Stomach (tissue), 8 donors: ENCODE measurements at regions not wholly inside any gene's neighbourhood (a gene's known extent, or its start where the extent isn't known, plus 50 kb on each side); places are given as distances from the start of the nearest gene placed in this dataset.
A peak's percentile ranks its signal among the peaks of the same experiment; 100 is the strongest.

Experiments used
- DNase-seq, 2 donors: peaks; one replicate each; pipeline versions ENCODE4 v3.0.0 to v3.0.0-alpha.2; 2013 to 2019
- H3K27ac ChIP-seq, 5 donors: fragments of 200-600 bp in 4 of 5; sonication (generic) in 4 of 5; one replicate each; pipeline ENCODE4 v1.5.1; 2013 to 2019; ENCODE audit warnings: mild to moderate bottlenecking in 1 of 5, moderate library complexity in 1 of 5
- H3K27me3 ChIP-seq, 3 donors: fragments of 200-600 bp; sonication (generic); one replicate each; pipeline ENCODE4 v1.5.1; 2017 to 2019; ENCODE audit warnings: mixed run types in 1 of 3
- H3K36me3 ChIP-seq, 4 donors: fragments of 200-600 bp; sonication (generic); 1 replicate in 3 of 4; 2 replicates in 1 of 4; pipeline ENCODE4 v1.5.1; 2016 to 2019
- H3K4me1 ChIP-seq, 4 donors: fragments of 200-600 bp; sonication (generic); one replicate each; pipeline ENCODE4 v1.5.1; 2016 to 2019
- H3K4me3 ChIP-seq, 4 donors: fragments of 200-600 bp; sonication (generic) in 3 of 4; one replicate each; pipeline ENCODE4 v1.5.1; 2016 to 2019; ENCODE audit warnings: mild to moderate bottlenecking in 1 of 4
- H3K9me3 ChIP-seq, 4 donors: fragments of 200-600 bp; sonication (generic); one replicate each; pipeline ENCODE4 v1.5.1; 2016 to 2019
- EP300 ChIP-seq: sonication (generic); formaldehyde crosslinking; IDR thresholded peaks from one replicate; pipeline ENCODE4 v1.6.1; 2017; ENCODE audit warnings: antibody characterized with exemption
- POLR2A ChIP-seq, 4 donors: fragments of 450-650 bp; IDR thresholded peaks; one replicate each; pipeline ENCODE4 v1.6.1; 2016; ENCODE audit warnings: antibody characterized with exemption in 4 of 4, control low read depth in 2 of 4, mild to moderate bottlenecking in 1 of 4, moderate library complexity in 1 of 4
- POLR2AphosphoS5 ChIP-seq, 3 donors: sonication (generic); formaldehyde crosslinking; IDR thresholded peaks; one replicate each; pipeline ENCODE4 v1.6.1; 2016; ENCODE audit warnings: antibody characterized with exemption in 3 of 3
- WGBS, 5 donors: extraction: QIAGEN DNeasy Blood & Tissue Kit in 3 of 5; methylation state at CpG; one replicate each; pipeline versions ENCODE4 v1.1.5 to v1.1.7; 2013 to 2018; 5-methylcytosine and 5-hydroxymethylcytosine counted together
- intact Hi-C: fragments of 100-400 bp; cut with DNase I; formaldehyde crosslinking; loops from one replicate; pipeline ENCODE4 v1.15.1; 2023; ENCODE audit warnings: low total_unique reads
- TF ChIP-seq, protein P1 (sequence below), 7 experiments: fragments of 450-650 bp in 4 of 7; fragments of 200-600 bp in 3 of 7; sonication (generic) in 3 of 7; IDR thresholded peaks; one replicate each; pipeline ENCODE4 v1.5.1; 2016 to 2019; ENCODE audit warnings: antibody characterized with exemption in 7 of 7, control low read depth in 2 of 7, mild to moderate bottlenecking in 1 of 7
- donor health status: healthy with polysubstance abuse.
- donor health status: Bipolar disorder and iron deficiency.
- donor health status: healthy.

DNA sequence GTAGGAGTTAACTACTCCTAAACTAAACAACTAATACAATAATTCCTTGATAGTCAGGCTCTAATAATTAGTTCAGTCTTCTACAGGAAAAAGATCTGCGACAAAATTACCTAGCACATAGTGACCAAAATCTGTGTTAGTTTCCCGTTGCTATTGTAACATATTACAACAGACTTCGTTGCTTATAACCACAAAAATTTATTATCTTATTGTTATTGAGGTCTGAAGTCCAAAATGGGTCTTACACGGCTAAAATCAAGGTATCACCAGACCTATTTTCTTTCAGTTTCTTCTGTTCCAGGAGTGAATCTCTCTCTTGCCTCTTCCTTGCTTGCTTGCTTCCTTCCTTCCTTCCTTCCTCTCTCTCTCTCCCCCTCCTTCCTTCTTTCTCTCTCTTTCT lies 993.6 kb upstream of the SPRY2 start:
- TF ChIP-seq POLR2A (IDR thresholded peaks at IDR 0.05) (no peak), EP300 (no peak), POLR2AphosphoS5 (IDR thresholded peaks at IDR 0.05) (no peak)
- TF ChIP-seq, protein P1, sequence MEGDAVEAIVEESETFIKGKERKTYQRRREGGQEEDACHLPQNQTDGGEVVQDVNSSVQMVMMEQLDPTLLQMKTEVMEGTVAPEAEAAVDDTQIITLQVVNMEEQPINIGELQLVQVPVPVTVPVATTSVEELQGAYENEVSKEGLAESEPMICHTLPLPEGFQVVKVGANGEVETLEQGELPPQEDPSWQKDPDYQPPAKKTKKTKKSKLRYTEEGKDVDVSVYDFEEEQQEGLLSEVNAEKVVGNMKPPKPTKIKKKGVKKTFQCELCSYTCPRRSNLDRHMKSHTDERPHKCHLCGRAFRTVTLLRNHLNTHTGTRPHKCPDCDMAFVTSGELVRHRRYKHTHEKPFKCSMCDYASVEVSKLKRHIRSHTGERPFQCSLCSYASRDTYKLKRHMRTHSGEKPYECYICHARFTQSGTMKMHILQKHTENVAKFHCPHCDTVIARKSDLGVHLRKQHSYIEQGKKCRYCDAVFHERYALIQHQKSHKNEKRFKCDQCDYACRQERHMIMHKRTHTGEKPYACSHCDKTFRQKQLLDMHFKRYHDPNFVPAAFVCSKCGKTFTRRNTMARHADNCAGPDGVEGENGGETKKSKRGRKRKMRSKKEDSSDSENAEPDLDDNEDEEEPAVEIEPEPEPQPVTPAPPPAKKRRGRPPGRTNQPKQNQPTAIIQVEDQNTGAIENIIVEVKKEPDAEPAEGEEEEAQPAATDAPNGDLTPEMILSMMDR (IDR thresholded peaks at IDR 0.05), result no peak
- 77 to 91% (median 86%) methylated on average over 4 of the region's 4 CpGs for WGBS, 5 donors

GRCh38 chr13:81326913-81327312 lies 986.0 kb upstream of the SPRY2 start:
- H3K27ac ChIP-seq, result no peak overlapping the region
- DNase-seq, result peak in 1 of 2 donors; percentile 79
- 15 to 51% (median 39%) methylated on average over 1 of the region's 1 CpG for WGBS, 5 donors
- no peaks in the 10 kb centered on the region for H3K36me3 ChIP-seq
- TF ChIP-seq POLR2AphosphoS5 (IDR thresholded peaks at IDR 0.05) (no peak), POLR2A (IDR thresholded peaks at IDR 0.05) (no peak), EP300 (no peak)
- TF ChIP-seq, protein P1 (IDR thresholded peaks at IDR 0.05), result no peak
- intact Hi-C loops, result no loop called here
- no peaks in the 10 kb centered on the region for H3K4me1 ChIP-seq
- H3K4me3 ChIP-seq, result no peak overlapping the region
- peaks cover 0 to 13% (median 10%) of the 10 kb centered on the region in 4 donors for H3K9me3 ChIP-seq
- no peaks in the 10 kb centered on the region for H3K27me3 ChIP-seq

More for the DNA sequence above, 993.6 kb upstream of the SPRY2 start:
- Histone ChIP-seq H3K9me3 (peaks cover 0 to 13% (median 12%) of the 10 kb centered on the region in 4 donors), H3K4me3 (no peak overlapping the region), H3K27ac (no peak overlapping the region), H3K27me3 (no peaks in the 10 kb centered on the region), H3K36me3 (no peaks in the 10 kb centered on the region), H3K4me1 (no peaks in the 10 kb centered on the region)
- DNase-seq, result no peak
- intact Hi-C loops, result no loop called here

GRCh38 chr13:81320516-81320915 lies 979.6 kb upstream of the SPRY2 start:
- H3K4me3 ChIP-seq, result no peak overlapping the region
- no peak for TF ChIP-seq POLR2AphosphoS5 (IDR thresholded peaks at IDR 0.05)
- TF ChIP-seq, protein P1 (IDR thresholded peaks at IDR 0.05), result no peak
- no peak for TF ChIP-seq POLR2A (IDR thresholded peaks at IDR 0.05)
- TF ChIP-seq EP300, result no peak
- H3K9me3 ChIP-seq, result no peaks in the 10 kb centered on the region
- no peak for DNase-seq
- H3K27ac ChIP-seq, result no peak overlapping the region
- no peaks in the 10 kb centered on the region for H3K4me1 ChIP-seq
- H3K36me3 ChIP-seq, result no peaks in the 10 kb centered on the region
- no peaks in the 10 kb centered on the region for H3K27me3 ChIP-seq
- intact Hi-C loops, result no loop called here
- 87 to 96% (median 93%) methylated on average over 2 of the region's 2 CpGs for WGBS, 5 donors

GRCh38 chr13:81319351-81319750 lies 978.4 kb upstream of the SPRY2 start:
- Histone ChIP-seq H3K4me1 (no peaks in the 10 kb centered on the region), H3K27me3 (no peaks in the 10 kb centered on the region), H3K4me3 (no peak overlapping the region), H3K27ac (no peak overlapping the region), H3K36me3 (no peaks in the 10 kb centered on the region), H3K9me3 (no peaks in the 10 kb centered on the region)
- TF ChIP-seq EP300, result no peak
- intact Hi-C loops, result no loop called here
- DNase-seq, result no peak
- WGBS, 5 donors, result 76 to 82% (median 78%) methylated on average over 3 of the region's 3 CpGs

GRCh38 chr13:81318231-81319019 lies 977.5 kb upstream of the SPRY2 start:
- Histone ChIP-seq H3K9me3 (no peaks in the 10 kb centered on the region), H3K27me3 (no peaks in the 10 kb centered on the region), H3K4me3 (no peak overlapping the region), H3K27ac (no peak overlapping the region), H3K4me1 (no peaks in the 10 kb centered on the region), H3K36me3 (no peaks in the 10 kb centered on the region)
- WGBS, 5 donors, result 78 to 87% (median 84%) methylated on average over 4 of the region's 4 CpGs
- no peak for DNase-seq
- TF ChIP-seq, protein P1 (IDR thresholded peaks at IDR 0.05), result no peak
- TF ChIP-seq POLR2A (IDR thresholded peaks at IDR 0.05) (no peak), POLR2AphosphoS5 (IDR thresholded peaks at IDR 0.05) (no peak), EP300 (no peak)
- intact Hi-C loops, result no loop called here
